Kidney capillary endothelial cell (primary cell): ENCODE measurements at regions not wholly inside any gene's neighbourhood (a gene's known extent, or its start where the extent isn't known, plus 50 kb on each side); places are given as distances from the start of the nearest gene placed in this dataset.
"Not testable (repeated sequence)": the region's sequence is repeated elsewhere in the genome, so short reads cannot be mapped to it uniquely, and the experiment has no call there.

Experiments
- DNase-seq: peaks from one replicate; pipeline ENCODE4 v3.0.0-alpha.2; 2018; ENCODE audit warnings: low spot score

DNA sequence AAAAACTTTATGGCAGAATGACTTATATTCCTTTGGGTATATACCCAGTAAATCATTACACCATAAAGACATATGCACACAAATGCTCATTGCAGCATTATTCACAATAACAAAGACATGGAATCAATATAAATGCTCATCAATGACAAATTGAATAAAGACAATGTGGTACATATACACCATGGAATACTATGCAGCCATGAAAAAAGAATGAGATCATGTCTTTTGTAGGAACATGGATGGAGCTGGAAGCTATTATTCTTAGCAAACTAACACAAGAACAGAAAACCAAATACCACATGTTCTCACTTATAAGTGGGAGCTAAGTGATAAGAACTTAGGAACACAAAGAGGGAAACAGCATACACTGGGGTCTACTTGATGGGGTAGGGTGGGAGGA is 321.7 kb downstream of the ZNF674 start:
- DNase-seq = not testable (repeated sequence)

DNA sequence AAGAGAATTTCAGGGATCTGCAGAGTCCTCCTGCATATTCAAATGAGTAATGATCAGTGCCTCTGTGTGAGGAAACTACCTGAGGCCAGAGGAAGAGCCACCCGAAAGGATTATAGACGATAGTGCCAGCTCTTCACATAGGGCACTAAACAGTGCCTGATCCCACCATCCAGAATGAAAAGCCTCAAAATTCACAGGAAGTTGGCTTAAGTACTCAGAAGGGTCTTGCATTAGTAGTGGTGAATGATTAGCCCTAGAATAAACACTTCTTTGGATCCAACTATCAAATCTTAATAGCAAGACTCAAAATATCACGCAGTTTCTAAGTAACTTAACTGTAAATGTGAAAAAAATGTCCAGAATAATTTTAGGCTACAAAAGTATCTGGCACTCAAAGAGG is 324.4 kb downstream of the ZNF674 start:
- DNase-seq = no peak

DNA sequence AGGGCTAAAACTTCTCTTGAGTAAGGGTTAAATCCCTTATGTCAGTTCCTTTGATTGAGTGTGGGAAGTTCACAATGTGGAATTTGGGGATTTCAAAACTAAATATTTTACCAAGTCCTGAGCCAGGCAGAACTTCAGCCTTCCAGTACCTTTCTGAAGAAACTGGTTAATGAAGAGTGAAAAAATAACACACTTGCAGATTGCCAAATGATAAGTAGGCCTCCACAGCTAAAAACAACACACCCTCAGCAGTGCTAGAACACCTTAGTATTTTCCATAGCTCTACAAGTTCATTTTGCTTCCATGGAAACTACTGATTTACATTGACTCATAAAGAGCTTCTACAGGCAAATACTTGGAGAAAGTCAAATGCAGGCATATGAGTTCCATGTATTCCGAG is 326.8 kb downstream of the ZNF674 start:
- no peak for DNase-seq

DNA sequence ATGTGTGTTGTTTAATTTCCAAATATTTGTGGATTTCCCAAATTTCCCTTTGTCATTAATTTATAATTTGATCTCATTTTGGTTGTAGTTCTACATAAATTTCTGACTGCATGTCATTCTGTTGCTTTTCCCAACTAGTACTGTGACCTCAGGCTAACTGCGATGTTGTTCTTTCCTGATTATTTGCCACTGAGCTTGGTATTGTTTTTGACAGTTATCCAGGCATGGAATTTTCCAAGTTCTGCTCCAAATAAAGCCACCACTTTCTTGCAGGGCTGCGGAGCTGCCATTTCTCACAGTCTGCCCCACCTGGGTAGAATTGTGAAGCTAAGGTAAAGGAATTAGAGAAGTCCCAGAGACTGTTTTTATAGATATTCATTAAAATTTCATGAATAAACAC is 328.8 kb downstream of the ZNF674 start:
- DNase-seq = no peak

DNA sequence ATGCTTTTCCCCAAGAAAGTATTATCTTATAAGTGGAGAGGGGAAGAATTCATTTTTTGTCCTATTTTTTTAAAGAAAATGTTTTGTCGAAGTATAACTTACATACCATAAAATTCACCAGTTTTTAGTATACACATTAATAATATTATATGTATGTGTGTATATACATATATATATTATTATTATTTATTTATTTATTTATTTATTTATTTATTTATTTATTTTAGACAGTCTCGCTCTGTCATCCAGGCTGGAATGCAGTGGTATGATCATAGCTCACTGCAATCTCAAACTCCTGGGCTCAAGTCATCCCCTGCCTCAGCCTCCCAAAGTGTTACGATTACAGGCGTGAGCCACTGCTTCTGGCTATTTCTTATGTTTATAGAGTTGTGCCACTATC is 334.1 kb downstream of the ZNF674 start:
- DNase-seq = no peak

DNA sequence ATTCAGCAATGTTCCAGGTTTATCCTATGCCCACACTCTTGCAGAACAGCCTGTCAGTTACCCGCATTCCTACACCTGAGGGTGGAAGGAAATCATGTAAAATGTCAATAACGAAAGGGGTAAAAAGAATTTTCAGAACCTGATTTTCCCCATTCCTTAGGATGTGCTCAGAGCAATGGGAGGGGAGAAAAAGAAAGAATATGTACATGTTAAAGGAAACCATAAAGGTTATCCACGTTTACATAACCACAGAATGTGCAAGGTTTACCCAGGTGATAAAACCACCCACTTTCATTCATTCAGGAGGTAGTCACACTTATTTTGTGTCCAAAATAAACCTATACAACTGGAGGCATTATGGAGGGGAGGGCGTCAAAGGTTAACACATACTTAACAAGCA is 335.5 kb downstream of the ZNF674 start:
- no peak for DNase-seq

DNA sequence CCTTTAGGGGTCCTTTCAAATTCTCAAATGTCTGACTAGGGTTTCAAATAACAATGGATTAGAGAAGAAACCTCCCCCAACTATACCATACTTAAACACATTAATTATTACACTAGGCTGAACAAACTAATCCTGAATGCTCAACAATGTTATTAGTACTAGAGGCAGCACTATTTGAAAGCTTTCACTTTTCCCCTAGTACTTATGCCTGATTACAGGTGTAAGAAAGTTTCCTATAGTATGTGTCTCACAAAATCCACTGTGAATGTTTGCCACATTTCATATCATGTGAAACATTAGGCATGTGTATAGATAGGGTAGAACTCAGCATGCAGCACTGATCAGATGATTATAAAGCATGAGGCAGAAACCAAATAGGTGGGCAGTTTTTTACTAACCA is 336.2 kb downstream of the ZNF674 start:
- DNase-seq = no peak

DNA sequence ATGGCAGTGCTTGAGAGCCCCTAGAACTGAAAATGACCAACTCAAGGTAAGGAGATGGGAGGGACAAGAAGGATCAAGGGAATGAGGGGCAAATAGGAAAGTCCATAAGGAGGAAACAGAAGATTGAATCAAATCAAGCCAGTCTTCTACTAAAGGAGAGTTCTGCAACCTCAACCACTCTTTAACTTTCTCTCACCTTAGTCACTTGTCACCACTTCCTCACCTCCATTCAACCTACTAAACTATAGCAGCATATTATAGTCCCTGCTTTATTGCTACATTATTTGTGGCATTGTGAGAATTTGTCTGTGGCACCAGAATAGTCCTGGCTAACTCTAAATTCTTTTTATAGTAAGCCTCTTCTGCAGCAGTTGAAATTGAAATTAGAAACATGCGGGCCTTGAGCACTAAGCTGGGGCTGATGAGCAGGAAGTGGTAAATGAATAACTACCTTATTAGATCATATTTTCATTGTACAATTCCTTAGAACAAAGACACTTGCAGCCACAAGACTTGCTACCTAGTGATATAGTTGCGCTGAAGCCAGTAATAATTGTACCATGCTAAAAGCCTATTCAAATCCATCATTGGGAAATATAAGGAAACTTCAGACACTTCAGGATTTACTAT is 336.9 kb downstream of the ZNF674 start:
- DNase-seq = no peak

DNA sequence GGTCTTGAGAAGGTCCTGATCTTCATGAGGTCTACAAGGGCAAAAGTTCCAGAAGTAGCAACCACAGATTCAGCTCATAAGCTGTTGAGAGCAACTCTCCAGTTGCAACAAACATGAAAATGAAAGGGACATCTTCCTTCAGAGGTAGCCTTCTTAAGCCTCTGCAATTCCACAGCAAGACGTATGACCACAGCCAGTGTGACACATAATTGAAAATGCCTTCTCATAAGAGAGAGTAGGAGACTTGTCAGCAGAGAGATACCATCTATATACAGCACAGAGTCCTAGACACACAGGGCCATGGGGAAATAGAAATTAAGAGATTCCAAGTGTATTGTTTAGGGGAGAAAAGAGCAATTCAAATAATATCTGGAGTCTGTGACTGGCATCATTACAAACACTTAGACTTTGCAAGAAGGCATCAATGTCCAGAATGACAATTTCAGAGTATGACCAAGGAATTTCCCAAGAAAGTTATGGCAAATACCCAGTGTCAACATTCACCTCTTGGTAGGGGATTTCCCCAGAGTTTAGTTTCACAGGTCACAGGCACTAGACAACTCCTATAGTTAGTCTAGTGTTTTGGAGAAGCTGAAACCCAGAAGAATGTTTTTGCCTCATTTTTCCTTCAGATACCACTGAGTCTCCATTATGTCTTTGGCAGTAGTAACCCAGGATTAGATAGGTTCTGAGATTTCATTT is 340.3 kb downstream of the ZNF674 start:
- DNase-seq = no peak

DNA sequence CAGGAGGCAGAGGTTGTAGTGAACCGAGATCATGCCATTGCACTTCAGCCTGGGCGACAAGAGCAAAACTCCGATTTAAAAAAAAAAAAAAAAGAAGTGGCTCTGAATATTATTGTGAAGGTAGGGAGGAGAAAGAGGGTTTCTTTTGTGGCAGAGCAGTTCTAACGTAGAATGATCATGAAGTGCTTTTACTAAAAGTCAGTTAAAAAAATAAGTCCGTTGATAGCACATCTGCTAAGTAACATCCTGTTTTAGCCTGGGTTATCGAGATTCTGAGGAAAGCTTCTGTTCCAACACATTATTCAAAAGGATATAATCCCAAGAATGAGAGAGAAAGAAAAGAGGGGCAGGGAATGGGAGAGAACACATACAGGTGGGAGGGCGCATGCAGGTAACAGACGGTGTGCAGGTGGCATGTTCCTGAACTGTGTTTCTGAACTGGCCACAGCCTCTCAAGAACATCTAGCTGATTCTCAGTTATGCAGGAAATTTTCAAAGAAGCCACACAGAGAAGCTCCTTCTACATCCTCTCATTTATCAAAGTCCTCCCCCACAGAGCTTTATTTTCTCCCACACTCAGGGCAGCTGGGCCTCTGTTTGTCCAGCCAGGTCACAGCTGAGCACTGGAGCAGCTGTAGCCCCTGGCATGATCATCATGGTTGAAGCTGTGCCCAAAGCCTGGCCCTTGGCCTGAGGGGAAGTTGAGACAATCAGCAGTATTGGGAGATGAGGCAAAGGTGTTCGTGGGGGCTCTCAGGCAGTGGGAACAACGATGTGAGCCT is 342.3 kb downstream of the ZNF674 start:
- no peak for DNase-seq

DNA sequence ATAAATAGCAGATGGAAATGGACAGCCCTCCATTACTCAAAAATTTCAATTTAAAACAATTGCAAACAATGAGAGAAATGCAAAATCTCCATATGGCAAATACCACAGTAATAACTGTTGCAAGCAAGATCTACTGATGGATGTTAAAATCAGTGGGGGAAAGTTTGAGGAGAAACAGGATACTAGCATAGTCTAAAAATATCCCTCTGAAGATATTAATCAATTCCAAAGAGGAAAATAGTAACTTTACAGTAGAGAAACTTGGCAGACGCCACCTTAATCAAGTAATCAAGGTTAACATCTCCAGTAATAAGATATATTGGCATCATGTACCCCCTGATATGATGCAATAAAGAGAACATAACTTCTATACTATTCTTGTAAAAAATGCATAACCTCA is 344.8 kb downstream of the ZNF674 start:
- DNase-seq = no peak

DNA sequence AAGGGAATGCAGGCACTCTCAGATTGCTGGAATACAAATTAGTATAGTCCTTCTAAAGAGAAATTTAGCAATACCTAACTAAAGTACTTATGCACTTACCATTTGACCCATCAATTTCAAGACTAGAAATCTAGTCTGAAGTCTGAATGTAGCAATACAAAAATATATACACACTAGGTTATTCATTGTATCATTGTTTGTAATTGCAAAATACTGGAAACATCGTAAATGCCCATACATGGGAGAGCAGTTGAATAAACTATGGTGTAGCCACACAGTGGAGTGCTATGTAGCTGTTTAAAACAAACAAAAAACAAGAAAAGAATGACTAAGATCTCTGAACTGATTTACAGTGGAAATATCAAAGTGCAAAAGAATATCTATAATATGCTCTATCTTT is 346.4 kb downstream of the ZNF674 start:
- no peak for DNase-seq

DNA sequence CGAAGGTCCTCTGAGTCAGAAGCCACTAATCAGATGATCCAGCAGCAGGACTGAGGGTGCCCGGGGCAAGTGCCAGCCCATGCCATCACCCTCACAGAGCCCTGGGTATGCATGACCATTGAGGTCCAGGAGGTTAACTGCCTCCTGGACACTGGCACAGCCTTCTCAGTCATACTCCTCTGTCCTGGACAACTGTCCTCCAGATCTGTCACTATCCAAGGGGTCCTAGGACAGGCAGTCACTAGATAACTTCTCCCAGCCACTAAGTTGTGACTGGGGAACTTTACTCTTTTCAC is 358.5 kb downstream of the ZNF674 start:
- not testable (repeated sequence) for DNase-seq

DNA sequence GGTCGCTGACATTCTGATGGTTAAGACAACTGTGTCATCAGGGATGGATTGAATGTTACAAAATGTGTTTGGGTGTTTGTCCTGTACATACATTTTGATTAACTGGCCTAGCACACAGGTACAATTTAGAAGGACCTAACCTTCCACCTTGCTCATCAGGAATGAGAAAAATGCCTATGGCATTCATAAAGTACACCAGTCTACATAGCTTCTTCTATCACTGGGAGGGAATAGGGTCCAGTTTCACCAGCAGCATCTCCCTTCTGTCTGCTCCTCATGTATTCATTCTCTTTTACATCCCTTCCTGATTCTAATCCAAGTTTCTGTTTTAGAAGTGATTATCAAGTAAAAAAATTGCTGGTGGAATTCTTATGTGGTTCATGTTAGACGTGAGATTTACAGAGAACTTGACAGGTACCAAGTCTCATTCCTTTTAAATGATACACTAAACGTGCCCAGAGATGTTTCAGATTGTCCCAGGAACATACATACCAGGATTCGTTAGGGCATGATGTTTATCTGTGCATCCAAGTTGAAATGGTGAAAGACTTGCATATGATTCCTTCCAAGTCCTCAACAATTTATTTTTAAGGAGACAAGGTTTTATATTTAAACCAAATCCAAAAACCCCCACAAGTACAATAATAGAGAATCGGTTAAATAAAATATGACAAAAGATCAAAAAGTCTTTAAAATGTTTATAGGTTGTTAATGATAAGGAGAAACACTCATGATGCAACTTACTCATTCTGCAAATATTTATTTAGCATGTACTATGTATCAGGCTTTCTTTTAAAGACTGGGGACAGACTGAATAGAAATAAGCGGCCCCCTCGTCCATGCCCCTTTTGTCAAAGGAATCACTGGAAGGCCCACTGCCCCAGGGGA is 359.1 kb downstream of the ZNF674 start:
- DNase-seq = no peak

DNA sequence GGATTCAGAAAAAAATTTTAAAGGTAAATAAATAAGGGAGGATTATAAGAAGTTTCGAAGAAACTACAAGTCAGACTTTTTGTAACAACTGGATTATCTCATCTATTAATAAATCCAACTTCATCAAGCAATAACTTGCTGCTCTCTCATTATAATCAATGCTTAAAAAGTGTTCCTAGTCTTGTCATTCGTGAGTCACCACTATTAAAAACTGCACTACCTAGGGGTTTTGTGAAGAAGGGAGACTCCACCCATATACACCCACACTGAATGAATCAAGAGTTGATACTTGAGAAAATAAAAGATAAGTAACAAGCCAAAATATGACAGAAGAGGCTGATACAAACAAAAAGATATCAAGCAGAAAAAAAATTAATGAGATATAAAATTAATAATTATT is 360.5 kb downstream of the ZNF674 start:
- DNase-seq = no peak

DNA sequence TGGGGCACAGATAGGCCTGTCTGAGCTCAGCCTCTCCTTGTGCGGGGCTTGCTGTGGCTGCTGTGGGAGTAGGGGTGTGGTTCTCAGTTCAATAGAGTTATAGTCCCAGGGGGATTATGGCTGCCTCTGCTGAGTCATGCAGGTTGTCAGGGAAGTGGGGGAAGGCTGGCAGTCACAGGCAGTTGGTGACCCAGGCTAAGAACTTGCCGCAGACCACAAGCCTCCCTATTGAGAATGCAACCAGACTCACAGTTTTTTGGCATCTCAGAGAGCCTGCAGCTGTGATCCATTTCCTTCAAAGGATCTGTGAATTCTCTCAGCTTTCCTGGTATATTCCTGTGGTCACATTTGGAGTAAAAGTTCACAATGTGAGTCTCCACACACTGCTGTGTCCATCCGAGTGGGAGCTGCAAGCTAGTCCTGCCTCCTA is 364.9 kb downstream of the ZNF674 start:
- DNase-seq = no peak

DNA sequence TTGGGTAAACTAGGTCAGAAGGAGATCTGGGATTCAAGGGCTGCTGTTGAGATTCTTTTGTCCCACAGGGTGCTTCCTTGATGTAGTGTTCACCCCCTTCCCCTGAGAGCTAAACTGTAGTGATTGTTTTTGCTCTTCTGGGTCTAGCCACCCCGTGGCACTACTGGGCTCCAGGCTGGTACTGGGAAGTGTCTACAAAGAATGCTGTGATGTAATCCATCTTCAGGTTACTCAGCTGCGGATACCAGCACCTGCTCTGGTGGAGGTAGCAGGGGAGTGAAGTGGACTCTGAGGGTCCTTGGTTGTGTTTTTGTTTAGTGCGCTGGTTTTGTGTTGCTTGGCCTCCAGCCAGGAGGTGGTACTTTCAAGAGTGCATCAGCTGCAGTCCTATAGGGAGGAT is 365.5 kb downstream of the ZNF674 start:
- DNase-seq = no peak

DNA sequence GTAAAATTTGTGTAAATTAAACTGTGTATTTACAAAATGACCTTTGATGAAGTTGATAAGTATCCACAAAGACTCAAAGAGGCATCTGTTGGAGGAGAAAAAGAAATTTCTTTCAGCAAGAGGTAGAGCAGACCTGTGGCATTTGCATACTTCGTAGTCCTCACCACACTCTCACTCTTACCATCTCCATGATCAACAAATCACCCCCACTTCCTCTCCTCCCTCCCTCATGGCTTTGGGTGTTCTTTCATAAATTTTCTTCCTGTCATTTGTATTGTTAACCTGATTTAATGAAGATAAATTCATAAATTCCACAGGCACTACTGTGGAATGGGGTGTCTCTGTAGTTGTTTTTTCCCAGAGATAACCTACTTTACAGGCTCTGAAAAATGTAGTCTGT is 366.5 kb downstream of the ZNF674 start:
- DNase-seq = no peak

DNA sequence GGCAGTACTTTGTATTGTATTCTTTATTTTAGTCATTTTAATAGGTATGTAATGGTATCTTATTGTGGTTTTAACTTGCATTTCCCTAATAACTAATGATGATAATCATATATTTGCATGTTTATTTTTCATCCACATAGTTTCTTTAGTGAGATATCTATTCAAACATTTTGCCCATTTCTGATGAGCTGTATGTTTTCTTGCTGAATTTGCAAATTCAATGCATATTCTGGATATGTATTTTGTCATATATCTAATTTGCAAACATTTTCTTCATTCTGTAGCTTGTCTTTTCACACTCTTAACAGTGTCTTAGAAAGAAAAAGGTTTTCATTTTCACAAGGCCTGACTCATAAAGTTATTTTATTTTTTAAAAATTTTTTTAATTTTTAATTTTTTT is 372.1 kb downstream of the ZNF674 start:
- no peak for DNase-seq

DNA sequence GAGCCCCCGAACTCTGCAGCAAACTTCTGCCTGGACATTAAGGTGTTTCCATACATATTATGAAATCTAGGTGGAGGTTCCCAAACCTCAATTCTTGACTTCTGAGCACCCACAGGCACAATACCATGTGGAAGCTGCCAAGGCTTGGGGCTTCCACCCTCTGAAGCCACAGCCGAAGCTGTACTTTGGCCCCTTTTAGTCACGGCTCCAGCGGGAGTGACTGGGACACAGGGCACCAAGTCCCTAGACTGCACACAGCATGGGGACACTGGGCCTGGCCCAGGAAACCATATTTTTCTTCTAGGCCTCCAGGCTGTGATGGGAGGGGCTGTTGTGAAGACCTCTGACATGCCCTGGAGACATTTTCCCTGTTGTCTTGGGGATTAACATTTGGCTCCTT is 373.8 kb downstream of the ZNF674 start:
- DNase-seq = not testable (repeated sequence)

DNA sequence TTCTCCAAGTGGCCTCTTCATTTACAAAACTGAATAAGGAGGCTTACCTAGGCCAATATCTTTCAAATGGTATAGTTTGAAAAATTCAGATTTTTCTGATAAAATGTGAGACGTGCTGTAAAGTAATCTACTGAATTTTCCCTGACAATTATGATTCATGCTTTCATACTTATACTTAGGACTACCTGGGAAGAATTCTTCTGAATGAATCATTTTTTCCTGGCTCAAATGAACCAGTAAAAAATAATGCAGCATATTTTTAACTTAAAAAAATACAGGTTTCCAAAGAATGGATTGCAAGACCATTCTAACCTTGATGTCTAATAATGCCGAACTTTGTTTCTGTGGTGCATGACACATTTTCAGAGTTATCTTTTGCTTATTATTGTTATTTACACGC is 375.4 kb downstream of the ZNF674 start:
- no peak for DNase-seq

DNA sequence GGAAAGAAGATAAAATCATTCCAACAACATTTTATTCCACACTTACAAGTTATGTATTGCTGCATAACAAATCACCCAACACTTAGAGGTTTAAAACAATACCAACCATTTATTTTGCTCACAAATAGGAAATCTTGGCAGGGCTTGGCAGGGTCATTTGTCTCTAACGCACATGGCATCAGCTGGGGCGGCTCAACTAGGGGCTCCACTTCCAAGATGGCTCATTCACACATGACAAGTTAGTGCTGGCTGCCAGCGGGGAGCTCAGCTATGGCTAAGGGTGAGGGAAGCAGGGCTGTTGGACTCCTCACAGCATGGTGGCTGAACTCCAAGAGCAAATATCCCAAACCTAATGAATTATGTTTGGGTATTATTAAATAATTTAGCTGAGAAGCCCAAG is 377.0 kb downstream of the ZNF674 start:
- no peak for DNase-seq

DNA sequence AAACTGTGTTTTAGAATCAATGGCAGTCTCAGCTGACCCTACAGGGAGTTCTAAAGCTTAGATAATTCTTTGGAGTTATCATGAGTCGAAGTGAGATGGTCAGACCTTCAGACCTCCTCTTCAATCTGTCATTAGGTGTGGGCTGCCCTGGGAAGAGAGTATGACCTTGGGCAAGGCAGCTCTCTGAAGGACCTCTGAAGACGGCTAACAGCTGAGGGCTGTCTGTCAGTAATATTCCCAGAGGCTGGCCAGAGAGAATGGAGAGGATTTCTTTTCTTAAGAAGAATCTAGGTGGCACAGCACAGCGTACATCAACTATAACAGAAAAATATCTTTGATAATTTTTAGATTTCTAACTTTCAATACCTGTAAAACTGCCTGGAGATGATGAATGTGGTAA is 379.4 kb downstream of the ZNF674 start:
- DNase-seq = no peak
